ENCODE measurements at regions not wholly inside any gene's neighbourhood (a gene's known extent, or its start where the extent isn't known, plus 50 kb on each side); places are given as distances from the start of the nearest gene placed in this dataset.
A peak's percentile ranks its signal among the peaks of the same experiment; 100 is the strongest.
"Not testable (repeated sequence)": the region's sequence is repeated elsewhere in the genome, so short reads cannot be mapped to it uniquely, and the experiment has no call there.

DNA sequence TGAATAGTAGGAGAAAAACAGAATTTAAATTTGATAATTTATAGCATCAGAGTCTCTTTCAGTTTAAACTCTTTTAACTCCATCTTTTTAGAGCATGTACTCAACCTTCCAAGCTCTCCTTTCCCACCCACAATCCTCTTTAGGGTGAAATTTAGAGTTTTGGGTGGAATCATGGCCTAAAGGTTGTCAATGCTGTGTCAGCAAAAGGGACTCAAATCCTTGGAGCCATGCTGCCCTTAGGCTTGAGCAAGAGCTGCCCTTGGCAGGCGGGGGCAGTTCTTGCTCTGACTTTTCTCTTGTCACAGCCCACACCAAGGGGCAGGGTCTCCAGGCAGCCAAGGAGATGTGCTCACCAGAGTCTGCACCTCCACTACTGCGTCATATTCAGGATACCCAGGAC is 102.4 kb downstream of the MTX3 start:
- H3K27ac Mint-ChIP-seq (ENCODE audit: unreplicated experiment) = no peak overlapping the region
- H3K4me1 Mint-ChIP-seq = no peaks in the 10 kb centered on the region
- H3K36me3 Mint-ChIP-seq (ENCODE audit: low read depth) = no peaks in the 10 kb centered on the region
- H3K9me3 Mint-ChIP-seq = peaks cover 6% of the 10 kb centered on the region
- TF ChIP-seq, protein P1, sequence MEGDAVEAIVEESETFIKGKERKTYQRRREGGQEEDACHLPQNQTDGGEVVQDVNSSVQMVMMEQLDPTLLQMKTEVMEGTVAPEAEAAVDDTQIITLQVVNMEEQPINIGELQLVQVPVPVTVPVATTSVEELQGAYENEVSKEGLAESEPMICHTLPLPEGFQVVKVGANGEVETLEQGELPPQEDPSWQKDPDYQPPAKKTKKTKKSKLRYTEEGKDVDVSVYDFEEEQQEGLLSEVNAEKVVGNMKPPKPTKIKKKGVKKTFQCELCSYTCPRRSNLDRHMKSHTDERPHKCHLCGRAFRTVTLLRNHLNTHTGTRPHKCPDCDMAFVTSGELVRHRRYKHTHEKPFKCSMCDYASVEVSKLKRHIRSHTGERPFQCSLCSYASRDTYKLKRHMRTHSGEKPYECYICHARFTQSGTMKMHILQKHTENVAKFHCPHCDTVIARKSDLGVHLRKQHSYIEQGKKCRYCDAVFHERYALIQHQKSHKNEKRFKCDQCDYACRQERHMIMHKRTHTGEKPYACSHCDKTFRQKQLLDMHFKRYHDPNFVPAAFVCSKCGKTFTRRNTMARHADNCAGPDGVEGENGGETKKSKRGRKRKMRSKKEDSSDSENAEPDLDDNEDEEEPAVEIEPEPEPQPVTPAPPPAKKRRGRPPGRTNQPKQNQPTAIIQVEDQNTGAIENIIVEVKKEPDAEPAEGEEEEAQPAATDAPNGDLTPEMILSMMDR (conservative IDR thresholded peaks at IDR 0.05) = no peak
- DNase-seq (ENCODE audit: low read depth, low spot score) = no peak
- no peak overlapping the region for H3K4me3 Mint-ChIP-seq
- no peaks in the 10 kb centered on the region for H3K27me3 Mint-ChIP-seq (ENCODE audit: low read depth)

DNA sequence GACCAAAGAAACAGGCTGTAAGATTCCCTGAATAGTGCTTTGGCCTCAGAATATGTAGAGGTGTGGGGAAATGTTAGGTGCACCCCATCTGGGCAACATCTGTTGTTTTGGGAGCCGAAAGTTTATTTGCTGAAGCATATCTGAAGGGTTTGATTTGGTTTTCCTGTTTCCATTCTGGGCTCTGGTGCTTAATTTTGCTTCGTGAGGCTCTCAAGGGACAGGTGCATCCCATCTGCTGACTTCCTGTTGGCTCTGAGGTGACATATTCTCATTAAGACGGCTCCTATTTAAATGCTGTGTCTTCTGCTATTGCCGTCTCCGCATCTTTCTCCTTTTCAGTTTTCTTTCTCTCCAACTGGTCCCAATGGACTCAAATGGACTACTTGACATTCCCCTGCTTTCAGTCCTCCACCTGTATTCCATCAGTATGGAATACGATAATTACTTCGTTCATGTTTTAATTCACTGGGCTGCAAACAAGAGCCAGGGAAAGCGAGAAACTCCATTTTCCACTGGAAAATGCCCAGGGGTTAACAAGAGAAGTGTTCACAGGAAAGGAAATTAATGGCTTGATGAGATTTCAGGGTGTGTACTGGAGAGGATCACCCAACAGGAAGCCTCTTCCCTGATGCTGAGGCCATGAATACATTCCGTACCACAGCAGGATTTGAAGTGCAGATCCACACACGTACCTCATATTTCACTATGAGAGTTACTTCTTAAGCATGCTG is 104.0 kb downstream of the MTX3 start:
- no peaks in the 10 kb centered on the region for H3K4me1 Mint-ChIP-seq
- TF ChIP-seq, protein P1 (conservative IDR thresholded peaks at IDR 0.05) = no peak
- no peak overlapping the region for H3K27ac Mint-ChIP-seq (ENCODE audit: unreplicated experiment)
- no peak overlapping the region for H3K4me3 Mint-ChIP-seq
- peaks cover 6% of the 10 kb centered on the region for H3K9me3 Mint-ChIP-seq
- no peaks in the 10 kb centered on the region for H3K27me3 Mint-ChIP-seq (ENCODE audit: low read depth)
- no peak for DNase-seq (ENCODE audit: low read depth, low spot score)
- H3K36me3 Mint-ChIP-seq (ENCODE audit: low read depth) = no peaks in the 10 kb centered on the region

DNA sequence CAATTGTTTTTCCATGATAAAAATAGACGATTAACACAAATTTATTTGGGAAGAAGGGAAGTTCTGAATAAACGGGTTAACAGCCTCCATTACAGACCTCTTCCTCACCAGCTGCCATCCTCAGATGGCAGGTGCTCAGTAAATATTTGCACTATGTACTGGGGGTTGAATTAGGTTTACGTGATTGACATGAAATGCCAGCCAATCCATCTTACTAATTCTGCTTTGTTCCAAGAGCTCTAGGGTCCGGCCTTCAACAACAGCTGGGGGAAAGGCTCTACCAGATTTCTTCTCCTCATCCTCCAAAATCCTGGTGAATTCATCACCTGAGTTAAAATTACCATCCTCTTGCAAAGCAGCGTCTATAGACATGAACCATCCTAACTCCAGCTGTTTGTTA is 104.6 kb downstream of the MTX3 start:
- H3K27ac Mint-ChIP-seq (ENCODE audit: unreplicated experiment) = no peak overlapping the region
- H3K36me3 Mint-ChIP-seq (ENCODE audit: low read depth) = no peaks in the 10 kb centered on the region
- no peak for DNase-seq (ENCODE audit: low read depth, low spot score)
- H3K4me3 Mint-ChIP-seq = no peak overlapping the region
- no peaks in the 10 kb centered on the region for H3K4me1 Mint-ChIP-seq
- TF ChIP-seq, protein P1 (conservative IDR thresholded peaks at IDR 0.05) = no peak
- H3K27me3 Mint-ChIP-seq (ENCODE audit: low read depth) = no peaks in the 10 kb centered on the region
- H3K9me3 Mint-ChIP-seq = peaks cover 6% of the 10 kb centered on the region

DNA sequence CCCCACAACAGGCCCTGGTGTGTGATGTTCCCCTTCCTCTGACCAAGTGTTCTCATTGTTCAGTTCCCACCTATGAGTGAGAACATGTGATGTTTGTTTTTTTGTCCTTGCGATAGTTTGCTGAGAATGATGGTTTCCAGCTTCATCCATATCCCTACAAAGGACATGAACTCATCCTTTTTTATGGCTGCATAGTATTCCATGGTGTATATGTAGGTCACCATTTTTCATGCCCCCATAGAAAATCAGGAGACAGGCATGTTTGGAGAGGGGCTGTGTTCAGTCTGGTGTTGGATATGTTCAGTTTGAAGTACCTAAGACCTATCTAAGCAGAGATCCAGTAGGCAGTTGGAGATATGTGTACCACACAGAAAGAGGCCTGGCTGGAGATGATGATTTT is 111.2 kb downstream of the MTX3 start:
- DNase-seq (ENCODE audit: low read depth, low spot score); H3K36me3 Mint-ChIP-seq (ENCODE audit: low read depth); H3K27ac Mint-ChIP-seq (ENCODE audit: unreplicated experiment); H3K27me3 Mint-ChIP-seq (ENCODE audit: low read depth); H3K4me1 Mint-ChIP-seq; H3K4me3 Mint-ChIP-seq; H3K9me3 Mint-ChIP-seq: not testable (repeated sequence)

DNA sequence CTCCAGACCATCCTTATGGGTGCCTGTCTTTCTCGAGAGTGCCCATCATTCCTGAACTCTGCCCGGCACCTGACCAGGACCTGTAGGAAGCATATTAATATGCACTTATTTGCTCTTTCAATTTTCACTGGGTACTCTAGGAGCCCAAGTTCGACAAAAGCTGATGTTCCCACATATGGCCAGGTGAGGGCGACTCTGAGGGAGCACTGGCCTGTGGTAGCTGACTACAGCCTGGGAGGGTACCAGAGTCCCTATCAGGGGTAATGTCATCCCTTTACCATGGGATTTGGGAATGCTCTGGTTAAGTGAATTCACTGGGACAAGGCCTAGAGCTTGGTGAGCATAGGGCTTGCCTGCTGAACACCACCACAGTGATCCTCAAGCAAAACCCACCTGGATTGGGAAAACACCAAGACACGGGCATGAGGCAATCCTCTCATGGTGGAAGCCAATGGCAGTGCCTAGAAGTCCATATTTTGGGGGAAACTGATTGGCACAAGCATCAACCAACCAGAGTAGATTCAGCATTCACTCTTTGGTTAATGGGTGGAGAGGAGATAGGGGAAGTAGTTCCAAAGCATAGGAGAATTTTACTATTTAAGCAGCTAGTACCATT is 112.2 kb downstream of the MTX3 start:
- TF ChIP-seq, protein P1 (conservative IDR thresholded peaks at IDR 0.05) = peak; percentile 53
- Mint-ChIP-seq H3K4me3 (no peak overlapping the region), H3K9me3 (no peaks in the 10 kb centered on the region), H3K36me3 (ENCODE audit: low read depth) (no peaks in the 10 kb centered on the region), H3K27me3 (ENCODE audit: low read depth) (no peaks in the 10 kb centered on the region), H3K27ac (ENCODE audit: unreplicated experiment) (no peak overlapping the region), H3K4me1 (no peaks in the 10 kb centered on the region)
- DNase-seq (ENCODE audit: low read depth, low spot score) = peak; percentile 18

DNA sequence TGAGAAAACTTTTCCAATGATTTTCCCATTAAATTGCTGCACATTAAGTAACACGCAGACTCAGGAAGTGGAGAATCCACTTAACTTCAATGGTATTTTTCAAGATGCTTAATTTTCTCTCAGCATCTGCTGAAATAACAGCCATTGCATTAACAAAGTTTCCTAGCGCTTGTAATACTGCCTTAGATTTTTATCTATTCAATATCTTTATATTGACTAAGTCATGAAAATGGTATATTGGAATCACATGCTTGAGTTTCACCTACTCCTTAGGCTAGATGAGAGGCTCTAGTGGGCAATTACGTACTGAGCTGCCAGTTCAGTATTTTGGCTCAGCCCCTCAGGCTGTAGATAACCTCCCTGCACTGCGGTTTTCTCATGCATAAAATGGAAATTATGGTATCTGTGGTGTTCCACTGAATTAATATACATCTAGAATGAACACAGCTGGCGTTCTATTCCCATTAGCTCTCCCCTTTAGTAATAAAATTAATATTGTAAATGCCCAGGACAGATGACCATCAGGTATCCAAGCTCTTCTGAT is 112.9 kb downstream of the MTX3 start:
- Mint-ChIP-seq H3K9me3 (no peaks in the 10 kb centered on the region), H3K27ac (ENCODE audit: unreplicated experiment) (no peak overlapping the region), H3K27me3 (ENCODE audit: low read depth) (no peaks in the 10 kb centered on the region), H3K4me1 (no peaks in the 10 kb centered on the region), H3K36me3 (ENCODE audit: low read depth) (no peaks in the 10 kb centered on the region), H3K4me3 (no peak overlapping the region)
- TF ChIP-seq, protein P1 (conservative IDR thresholded peaks at IDR 0.05) = no peak
- DNase-seq (ENCODE audit: low read depth, low spot score) = no peak

All from neural crest cell (in vitro differentiated cells).